Right lobe of liver (tissue), 6 donors: ENCODE measurements at regions not wholly inside any gene's neighbourhood (a gene's known extent, or its start where the extent isn't known, plus 50 kb on each side); places are given as distances from the start of the nearest gene placed in this dataset.

Source experiments
- ATAC-seq, 4 donors: fragments of 200-7000 bp; cut with Tn5 transposase; one replicate each; pipeline ENCODE4 v1.9.1; 2020; ENCODE audit warnings: mild to moderate bottlenecking in 4 of 4, moderate library complexity in 4 of 4
- DNase-seq, 3 donors: peaks; one replicate each; pipeline ENCODE4 v3.0.0-alpha.2; 2020
- H3K27ac ChIP-seq, 3 donors: fragments of 200-600 bp; one replicate each; pipeline ENCODE4 v1.8.0; 2022
- H3K27me3 ChIP-seq, 2 donors: fragments of 200-600 bp; one replicate each; pipeline ENCODE4 v1.8.0; 2022
- H3K36me3 ChIP-seq, 4 donors: fragments of 200-600 bp; sonication (generic) in 1 of 4; one replicate each; pipeline versions ENCODE4 v1.5.1 to v1.8.0; 2017 to 2022; ENCODE audit warnings: control low read depth in 1 of 4
- H3K4me1 ChIP-seq, 4 donors: fragments of 200-600 bp; sonication (generic) in 1 of 4; one replicate each; pipeline versions ENCODE4 v1.5.1 to v1.8.0; 2017 to 2022; ENCODE audit warnings: control low read depth in 1 of 4
- H3K4me3 ChIP-seq, 3 donors: fragments of 200-600 bp; one replicate each; pipeline ENCODE4 v1.8.0; 2022
- H3K9me3 ChIP-seq, 4 donors: fragments of 200-600 bp; sonication (generic) in 1 of 4; one replicate each; pipeline versions ENCODE4 v1.5.1 to v1.8.0; 2017 to 2022; ENCODE audit warnings: control low read depth in 1 of 4
- CTCF ChIP-seq, 4 donors: fragments of 200-600 bp in 3 of 4; fragments of 450-650 bp in 1 of 4; IDR thresholded peaks; one replicate each; pipeline versions ENCODE4 v1.5.1 to v1.8.0; 2016 to 2022; ENCODE audit warnings: antibody characterized with exemption in 4 of 4, mild to moderate bottlenecking in 2 of 4
- POLR2A ChIP-seq: fragments of 450-650 bp; IDR thresholded peaks from one replicate; pipeline ENCODE4 v1.6.1; 2017; ENCODE audit warnings: antibody characterized with exemption, mild to moderate bottlenecking
- WGBS: methylation state at CpG from one replicate; pipeline ENCODE4 v1.1.6; 2018; ENCODE audit warnings: low coverage, low lambda C conversion rate; ENCODE audit not compliant: insufficient coverage; ENCODE audit errors: missing lambda C conversion rate; 5-methylcytosine and 5-hydroxymethylcytosine counted together
- intact Hi-C, 2 donors: fragments of 100-400 bp; cut with DNase I; formaldehyde crosslinking; loops; one replicate each; pipeline versions ENCODE4 v1.11.2 to v1.14.1; 2022
- donor health status: DM: no; HTN: yes; CAD: no.
- donor health status: DM: no; HTN: no; CAD: no.
- donor health status: DM: no; HTN: no; CAD: no.
- donor health status: DM: no; HTN: yes; CAD: no.
- donor health status: DM: no; HTN: yes; CAD: no.

- TF ChIP-seq CTCF (IDR thresholded peaks at IDR 0.05) = no peak
- no peak for TF ChIP-seq POLR2A
- DNase-seq (no peak), ATAC-seq (no peak)
- Histone ChIP-seq H3K4me3 (no peak overlapping the region), H3K9me3 (no peaks in the 10 kb centered on the region), H3K4me1 (peaks cover 0 to 16% (median 3%) of the 10 kb centered on the region in 4 donors), H3K27ac (no peak overlapping the region), H3K27me3 (no peaks in the 10 kb centered on the region), H3K36me3 (no peaks in the 10 kb centered on the region)
- intact Hi-C loops = no loop called here
- WGBS = 100% methylated on average over 2 of the region's 3 CpGs
Measured at GRCh38 chr7:106185719-106186118, 73.6 kb upstream of the SYPL1 start.

GRCh38 chr7:106183952-106184351, 71.8 kb upstream of the SYPL1 start:
- DNase-seq (no peak), ATAC-seq (no peak)
- Histone ChIP-seq H3K4me1 (peaks cover 0 to 31% (median 10%) of the 10 kb centered on the region in 4 donors), H3K9me3 (no peaks in the 10 kb centered on the region), H3K27ac (no peak overlapping the region), H3K4me3 (no peak overlapping the region), H3K36me3 (no peaks in the 10 kb centered on the region), H3K27me3 (no peaks in the 10 kb centered on the region)
- TF ChIP-seq CTCF (IDR thresholded peaks at IDR 0.05) (no peak), POLR2A (no peak)
- intact Hi-C loops = no loop called here
- 56% methylated on average over 3 of the region's 3 CpGs for WGBS

- no peak for ATAC-seq
- intact Hi-C loops = no loop called here
- Histone ChIP-seq H3K4me3 (no peak overlapping the region), H3K27ac (no peak overlapping the region), H3K4me1 (peaks cover 0 to 42% (median 14%) of the 10 kb centered on the region in 4 donors), H3K27me3 (no peaks in the 10 kb centered on the region), H3K9me3 (no peaks in the 10 kb centered on the region), H3K36me3 (no peaks in the 10 kb centered on the region)
- no peak for DNase-seq
- WGBS = 92% methylated on average over 1 of the region's 1 CpG
- TF ChIP-seq POLR2A (no peak), CTCF (IDR thresholded peaks at IDR 0.05) (no peak)
Measured at GRCh38 chr7:106182904-106183303, 70.8 kb upstream of the SYPL1 start.

- H3K36me3 ChIP-seq = no peaks in the 10 kb centered on the region
- H3K9me3 ChIP-seq = no peaks in the 10 kb centered on the region
- no peak for DNase-seq
- H3K27ac ChIP-seq = peak overlapping the region; percentile 78 to 94 (median 90)
- H3K4me1 ChIP-seq = peaks cover 0 to 53% (median 21%) of the 10 kb centered on the region in 4 donors
- no peak for TF ChIP-seq POLR2A
- TF ChIP-seq CTCF (IDR thresholded peaks at IDR 0.05) = no peak
- intact Hi-C loops = no loop called here
- peak in 2 of 4 donors; percentile 5 to 9 for ATAC-seq
- no peaks in the 10 kb centered on the region for H3K27me3 ChIP-seq
- WGBS = 51% methylated on average over 4 of the region's 4 CpGs
- no peak overlapping the region for H3K4me3 ChIP-seq
Measured at GRCh38 chr7:106181658-106182265, 69.7 kb upstream of the SYPL1 start.
